H1 (cell line): ENCODE measurements at regions not wholly inside any gene's neighbourhood (a gene's known extent, or its start where the extent isn't known, plus 50 kb on each side); places are given as distances from the start of the nearest gene placed in this dataset.

Experiments used
- CTCF ChIP-seq, 3 experiments: IDR thresholded peaks; 1 replicate in 2 of 3; 2 replicates in 1 of 3; pipeline versions ENCODE4 v1.5.1 to v1.6.1; 2011; ENCODE audit warnings: low read length in 3 of 3, mild to moderate bottlenecking in 3 of 3, inconsistent platforms in 2 of 3, low read depth in 1 of 3, moderate library complexity in 1 of 3; ENCODE audit not compliant: insufficient read depth in 1 of 3; ENCODE audit errors: control extremely low read depth in 1 of 3
- GABPA ChIP-seq: IDR thresholded peaks from 2 replicates; pipeline ENCODE4 v1.6.1; 2011; ENCODE audit warnings: mild to moderate bottlenecking, low read length, moderate library complexity, borderline replicate concordance; ENCODE audit not compliant: insufficient read depth
- POLR2AphosphoS5 ChIP-seq: IDR thresholded peaks from 2 replicates; pipeline ENCODE4 v1.6.1; 2011; ENCODE audit warnings: low read depth, low read length
- SP1 ChIP-seq: IDR thresholded peaks from 2 replicates; pipeline ENCODE4 v1.6.1; 2011; ENCODE audit warnings: low read depth, low read length
- SP2 ChIP-seq: IDR thresholded peaks from 2 replicates; pipeline ENCODE4 v1.6.1; 2012; ENCODE audit warnings: mild to moderate bottlenecking, low read length, inconsistent platforms
- TF ChIP-seq, protein P1 (sequence below): IDR thresholded peaks from 2 replicates; pipeline ENCODE4 v1.6.1; 2012; ENCODE audit warnings: low read length, inconsistent platforms

GRCh38 chr15:97156739-97157265 is 803.7 kb upstream of the ARRDC4 start:
- no peak for TF ChIP-seq CTCF (IDR thresholded peaks at IDR 0.05; ENCODE audit: control extremely low read depth in 1 of 3, insufficient read depth in 1 of 3, low read depth in 1 of 3, low read length in 3 of 3)
- TF ChIP-seq, protein P1, sequence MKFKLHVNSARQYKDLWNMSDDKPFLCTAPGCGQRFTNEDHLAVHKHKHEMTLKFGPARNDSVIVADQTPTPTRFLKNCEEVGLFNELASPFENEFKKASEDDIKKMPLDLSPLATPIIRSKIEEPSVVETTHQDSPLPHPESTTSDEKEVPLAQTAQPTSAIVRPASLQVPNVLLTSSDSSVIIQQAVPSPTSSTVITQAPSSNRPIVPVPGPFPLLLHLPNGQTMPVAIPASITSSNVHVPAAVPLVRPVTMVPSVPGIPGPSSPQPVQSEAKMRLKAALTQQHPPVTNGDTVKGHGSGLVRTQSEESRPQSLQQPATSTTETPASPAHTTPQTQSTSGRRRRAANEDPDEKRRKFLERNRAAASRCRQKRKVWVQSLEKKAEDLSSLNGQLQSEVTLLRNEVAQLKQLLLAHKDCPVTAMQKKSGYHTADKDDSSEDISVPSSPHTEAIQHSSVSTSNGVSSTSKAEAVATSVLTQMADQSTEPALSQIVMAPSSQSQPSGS = no peak
- TF ChIP-seq POLR2AphosphoS5 = no peak
- TF ChIP-seq SP1 = no peak
- TF ChIP-seq SP2 = no peak
- TF ChIP-seq GABPA = no peak
